NCI-H446 (cell line): ENCODE measurements at regions not wholly inside any gene's neighbourhood (a gene's known extent, or its start where the extent isn't known, plus 50 kb on each side); places are given as distances from the start of the nearest gene placed in this dataset.
A peak's percentile ranks its signal among the peaks of the same experiment; 100 is the strongest.

ENCODE experiments used
- DNase-seq, 2 experiments: peaks; one replicate each; lab custom pipeline; 2025; lab: John Stamatoyannopoulos, UW

- DNase-seq = no peak
These were observed 147.8 kb downstream of the SOX2 start for GRCh38 chr3:181859518-181859917.

DNA sequence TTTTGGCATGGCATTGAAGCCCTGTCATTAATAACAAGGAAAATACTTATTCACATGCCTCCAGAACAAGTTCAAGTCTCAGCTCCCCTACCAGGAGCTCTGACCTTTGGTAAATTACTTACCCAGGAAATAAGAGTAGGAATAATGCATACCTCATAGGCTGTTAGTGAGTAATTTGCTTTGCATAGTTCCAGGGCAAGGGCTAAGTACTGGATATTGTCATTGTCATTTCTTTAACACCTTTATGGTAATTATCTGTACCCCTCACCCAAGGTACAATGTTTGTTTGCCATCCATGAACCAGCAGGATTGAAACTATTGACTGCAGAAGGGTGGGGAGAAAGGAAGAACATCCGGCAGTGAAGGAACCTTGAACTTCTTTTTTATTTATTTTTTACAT lies 148.5 kb downstream of the SOX2 start:
- DNase-seq = no peak

- no peak for DNase-seq
These were observed 150.8 kb downstream of the SOX2 start for GRCh38 chr3:181862502-181862901.

DNA sequence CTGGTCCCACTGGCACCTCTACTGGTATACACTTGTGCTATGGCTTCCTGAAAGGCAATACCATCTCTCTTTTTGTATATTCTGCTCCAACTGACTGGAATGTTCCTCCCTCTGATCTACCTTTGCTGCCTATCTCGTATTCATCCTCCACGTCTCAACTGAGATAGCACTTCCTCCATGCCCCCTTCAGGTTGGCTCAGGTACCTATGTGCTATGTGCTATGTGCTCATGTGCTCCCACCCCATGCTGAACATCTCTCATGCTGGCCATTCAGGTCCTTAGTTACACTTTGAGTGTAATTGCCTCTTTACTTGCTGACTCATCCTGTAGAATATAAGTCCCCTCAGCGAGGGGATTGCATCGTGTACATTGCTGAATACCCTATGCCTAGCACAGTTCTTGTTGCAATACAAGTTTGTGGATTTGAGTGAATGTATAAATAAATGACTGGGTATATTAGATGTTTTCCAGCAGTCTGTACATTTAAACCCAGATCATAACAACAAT lies 156.9 kb downstream of the SOX2 start:
- no peak for DNase-seq

GRCh38 chr3:181872887-181873286 lies 161.2 kb downstream of the SOX2 start:
- DNase-seq = peak; percentile 7 to 64

DNA sequence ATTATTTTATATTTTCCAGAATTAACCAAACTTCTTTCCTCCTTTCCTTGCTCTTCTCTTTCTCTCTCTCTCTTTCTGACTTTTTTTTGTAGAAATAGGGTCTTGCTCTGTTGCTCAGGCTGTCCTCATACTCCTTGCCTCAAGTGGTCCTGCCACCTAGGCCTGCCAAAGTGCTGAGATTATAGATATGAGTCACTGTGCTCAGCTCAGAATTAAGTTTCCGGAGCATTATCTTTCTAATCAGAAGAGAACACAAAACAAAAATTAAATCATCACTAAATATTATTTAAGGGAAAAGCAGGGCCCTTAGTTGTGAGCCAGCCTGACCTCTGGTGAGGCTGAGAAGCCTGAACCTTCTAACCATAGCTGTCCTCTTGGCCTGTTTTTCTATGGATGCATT lies 168.2 kb downstream of the SOX2 start:
- DNase-seq = no peak

DNA sequence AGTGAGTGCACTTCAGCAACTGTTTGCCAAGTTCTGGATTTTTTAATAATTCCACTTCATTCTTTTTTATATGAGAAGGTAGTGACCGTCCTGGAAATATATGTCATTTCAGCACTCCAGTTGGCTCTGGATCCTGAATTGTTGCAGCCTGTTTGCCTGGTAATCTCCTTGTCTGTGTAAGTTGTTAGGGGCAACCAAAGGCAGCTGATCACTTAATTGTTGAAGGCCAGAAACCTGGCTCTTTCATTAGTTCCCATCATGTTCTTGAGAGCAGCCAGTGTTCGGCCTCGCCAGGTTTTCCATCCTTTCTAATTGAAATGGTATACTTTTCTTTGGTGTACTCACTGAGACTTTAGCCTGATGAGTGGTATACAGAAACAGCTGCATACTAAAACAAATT lies 168.6 kb downstream of the SOX2 start:
- DNase-seq = peak; percentile 33 to 55

DNA sequence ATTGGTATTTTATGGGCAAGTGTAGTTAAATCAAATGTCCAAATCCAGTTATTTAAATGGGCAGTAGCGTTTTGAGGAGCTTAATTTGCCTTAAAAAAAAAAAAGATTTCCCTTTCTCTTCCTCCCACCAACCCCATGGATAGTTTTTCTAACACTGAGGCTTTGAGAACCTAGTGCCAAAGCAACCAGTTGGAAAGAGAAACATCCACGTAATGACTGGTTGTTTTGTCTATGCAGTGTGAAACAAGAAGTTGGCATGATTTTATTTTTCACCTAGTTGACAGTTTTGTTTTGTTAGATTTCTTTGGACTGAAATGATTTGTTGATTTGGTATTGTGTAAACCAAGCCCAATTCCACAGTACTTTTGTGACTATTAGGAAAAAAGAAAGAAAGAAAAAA lies 170.0 kb downstream of the SOX2 start:
- DNase-seq = no peak

DNA sequence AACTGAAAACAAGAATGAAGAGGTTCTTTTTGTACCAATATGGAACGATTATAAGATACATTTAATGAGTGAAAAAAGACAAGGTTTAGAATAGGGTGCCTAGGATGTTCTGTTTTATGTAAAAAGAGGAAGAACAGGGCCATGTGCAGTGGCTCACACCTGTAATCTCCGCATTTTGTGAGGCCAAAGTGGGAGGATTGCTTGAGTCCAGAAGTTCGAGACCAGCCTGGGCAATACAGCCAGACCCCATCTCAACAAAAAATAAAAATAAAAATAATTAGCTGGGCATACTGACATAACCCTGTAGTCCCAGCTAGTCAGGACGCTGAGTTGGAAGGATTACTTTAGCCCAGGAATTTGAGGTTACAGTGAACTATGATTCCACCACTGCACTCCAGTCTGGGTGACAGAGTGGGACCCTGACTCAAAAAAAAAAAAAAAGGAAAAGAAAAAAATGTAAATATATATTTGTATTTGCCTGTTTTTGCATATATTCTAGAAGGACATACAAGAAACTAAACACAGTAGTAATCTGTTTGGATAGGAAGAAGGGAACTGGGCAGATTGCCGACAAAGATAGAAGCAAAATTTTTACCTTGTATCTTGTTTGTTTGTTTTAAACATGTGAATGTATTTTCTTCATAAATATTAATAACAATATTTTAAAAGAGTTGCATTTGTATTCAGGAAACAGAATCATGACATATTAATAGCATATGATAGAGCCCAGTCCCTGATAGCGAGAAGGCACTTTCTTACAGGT lies 174.3 kb downstream of the SOX2 start:
- no peak for DNase-seq

GRCh38 chr3:181886676-181887075 lies 175.0 kb downstream of the SOX2 start:
- DNase-seq = no peak

GRCh38 chr3:181887685-181888084 lies 176.0 kb downstream of the SOX2 start:
- DNase-seq = no peak

GRCh38 chr3:181888234-181888633 lies 176.5 kb downstream of the SOX2 start:
- no peak for DNase-seq

DNA sequence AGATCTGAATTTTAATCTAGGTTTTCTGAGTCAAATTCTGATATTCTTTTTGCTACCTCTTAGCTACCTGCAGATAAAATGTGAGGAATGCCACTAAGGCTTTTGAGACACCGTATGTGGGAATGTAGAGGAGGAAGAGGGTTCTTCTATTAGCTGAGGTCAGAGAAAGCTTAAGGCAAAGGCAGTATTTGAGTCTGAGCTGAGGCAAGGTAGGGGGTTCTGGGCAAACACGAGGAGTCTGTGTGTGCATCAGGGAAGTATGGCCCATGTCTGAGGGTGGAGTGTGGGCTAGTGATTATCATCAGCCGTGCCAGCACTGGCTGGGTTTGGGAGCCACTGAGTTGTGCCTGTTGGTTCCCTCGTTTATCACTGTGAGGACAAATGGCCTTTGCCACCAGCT lies 181.1 kb downstream of the SOX2 start:
- no peak for DNase-seq

DNA sequence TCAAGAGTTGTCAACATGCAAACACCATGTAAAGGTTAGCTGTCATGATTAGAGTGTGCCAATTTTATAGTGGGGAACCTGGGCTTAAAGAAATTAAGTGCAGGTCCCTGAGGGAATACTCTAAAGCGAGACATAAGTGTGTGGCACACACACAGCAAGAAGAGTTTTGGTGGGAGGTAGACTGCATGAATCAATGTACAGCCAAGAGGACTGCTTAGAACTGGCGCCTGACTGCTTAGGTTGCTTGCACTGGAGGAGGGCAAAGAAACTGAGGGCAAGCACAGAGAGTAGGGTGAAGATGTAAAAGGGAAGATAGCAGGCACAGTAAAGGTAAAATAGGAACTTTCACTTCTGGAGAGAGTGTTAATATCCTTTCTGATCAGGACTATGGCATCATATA lies 184.9 kb downstream of the SOX2 start:
- no peak for DNase-seq

GRCh38 chr3:181899702-181900101 lies 188.0 kb downstream of the SOX2 start:
- DNase-seq = no peak

DNA sequence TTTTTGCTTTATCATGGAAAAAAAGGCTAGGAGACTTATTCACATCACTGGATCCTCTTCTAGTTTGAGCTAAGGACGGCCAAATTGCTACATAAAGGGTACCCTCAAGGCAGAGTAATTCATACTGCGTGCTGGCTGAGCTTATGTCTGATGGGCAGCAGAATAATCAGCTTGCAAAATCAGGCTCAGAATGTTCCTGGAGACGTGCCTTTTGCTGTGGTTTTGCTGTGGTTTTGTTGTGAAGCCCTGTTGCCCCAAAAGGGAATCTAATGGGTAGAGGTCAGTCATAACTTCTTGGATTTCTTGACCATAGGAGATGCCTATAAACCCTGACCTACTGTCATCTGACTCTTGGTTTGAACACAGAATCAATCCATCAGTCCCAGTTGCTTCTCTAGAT lies 189.9 kb downstream of the SOX2 start:
- no peak for DNase-seq

DNA sequence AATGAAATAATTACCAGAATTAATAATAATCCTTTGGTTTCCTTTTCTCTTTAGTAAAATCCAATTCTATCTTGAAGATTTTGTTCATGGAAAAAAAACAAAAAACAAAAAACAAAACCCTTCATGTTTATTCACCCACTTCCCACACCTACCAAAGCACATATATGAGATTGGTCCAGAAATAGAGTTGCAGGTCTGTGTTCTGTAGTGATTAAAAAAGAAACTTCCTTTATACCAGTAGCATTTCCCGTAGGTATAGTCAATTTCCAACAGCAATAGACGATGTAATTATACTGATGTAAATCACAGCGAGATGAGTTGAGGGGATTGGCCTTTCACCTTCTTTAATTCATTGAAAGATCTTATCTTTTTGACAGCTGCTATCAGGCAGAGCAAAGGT lies 194.6 kb downstream of the SOX2 start:
- no peak for DNase-seq

DNA sequence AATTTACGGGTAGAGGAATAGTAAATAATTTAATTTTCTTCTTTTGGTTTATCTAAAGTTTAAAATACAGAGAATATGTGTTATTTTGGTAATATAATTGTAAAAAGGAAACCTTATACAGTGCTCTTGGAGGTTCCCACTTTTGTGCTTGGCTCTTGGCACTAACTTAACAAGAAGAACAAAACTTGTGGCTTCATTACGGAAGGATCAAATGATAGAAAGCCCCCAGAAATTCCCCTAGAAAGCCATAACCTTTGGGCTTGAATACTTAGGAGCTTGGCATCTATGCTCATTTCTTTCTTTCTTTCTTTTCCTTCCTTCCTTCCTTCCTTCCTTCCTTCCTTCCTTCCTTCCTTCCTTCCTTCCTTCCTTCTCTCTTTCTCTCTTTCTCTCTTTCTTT lies 197.5 kb downstream of the SOX2 start:
- no peak for DNase-seq

DNA sequence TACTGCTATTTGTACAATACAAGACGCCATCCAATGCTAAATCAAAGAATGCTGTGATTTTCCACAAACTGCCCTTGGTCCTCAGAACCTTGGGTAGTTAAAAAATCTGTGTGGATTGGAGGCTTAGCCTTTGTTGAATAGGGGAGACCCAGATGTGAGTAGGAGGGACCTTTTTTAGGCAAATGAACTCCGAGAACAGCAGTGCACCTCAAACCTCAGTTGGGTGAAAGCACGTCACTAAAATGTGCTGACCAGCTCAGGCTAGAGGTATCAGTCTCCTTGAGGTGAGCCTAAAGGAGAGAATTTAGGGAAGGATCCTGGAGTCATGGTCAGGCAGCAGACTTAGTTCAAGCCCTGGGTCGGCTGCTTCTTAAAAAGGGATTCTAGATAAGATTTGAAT lies 200.7 kb downstream of the SOX2 start:
- no peak for DNase-seq

GRCh38 chr3:181913254-181913653 lies 201.5 kb downstream of the SOX2 start:
- peak in 1 of 2 experiments; percentile 13 for DNase-seq

DNA sequence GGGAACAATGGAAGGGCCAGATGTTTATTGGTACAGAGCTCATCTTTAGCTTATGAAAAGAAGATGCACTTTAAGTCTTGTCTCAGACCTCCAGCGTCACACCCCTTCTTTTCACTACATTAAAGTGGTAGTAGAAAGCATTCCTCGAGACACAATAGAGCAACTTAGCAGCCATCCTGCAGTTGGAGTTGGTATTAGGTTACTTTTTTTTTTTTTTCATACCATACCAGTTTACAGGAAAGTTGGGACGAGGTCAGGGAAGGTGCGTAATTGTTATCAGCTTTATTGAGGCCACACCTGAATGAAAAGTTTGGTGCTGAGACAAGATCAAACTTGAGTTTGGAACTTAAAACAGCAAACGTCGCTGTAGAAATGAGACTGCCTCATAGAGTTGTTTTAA lies 203.8 kb downstream of the SOX2 start:
- no peak for DNase-seq

DNA sequence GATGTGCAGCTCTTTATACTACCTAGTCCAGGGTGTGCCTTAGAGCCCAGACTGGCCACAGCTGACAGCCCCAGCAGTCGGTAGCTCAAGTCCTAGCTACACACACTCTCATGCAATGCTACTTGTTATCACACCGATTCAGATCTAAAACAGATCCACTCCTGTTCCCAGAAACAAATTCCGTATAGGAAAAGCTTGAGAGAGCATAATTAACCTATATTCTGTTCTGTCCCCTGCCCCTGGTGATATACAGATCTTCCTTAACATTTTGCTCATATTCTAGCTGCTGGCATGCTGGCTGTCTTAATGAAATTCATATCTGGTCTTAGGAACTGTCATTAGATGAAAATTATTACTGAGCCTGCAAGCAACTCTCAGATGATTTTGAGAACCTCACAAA lies 204.3 kb downstream of the SOX2 start:
- DNase-seq = no peak

DNA sequence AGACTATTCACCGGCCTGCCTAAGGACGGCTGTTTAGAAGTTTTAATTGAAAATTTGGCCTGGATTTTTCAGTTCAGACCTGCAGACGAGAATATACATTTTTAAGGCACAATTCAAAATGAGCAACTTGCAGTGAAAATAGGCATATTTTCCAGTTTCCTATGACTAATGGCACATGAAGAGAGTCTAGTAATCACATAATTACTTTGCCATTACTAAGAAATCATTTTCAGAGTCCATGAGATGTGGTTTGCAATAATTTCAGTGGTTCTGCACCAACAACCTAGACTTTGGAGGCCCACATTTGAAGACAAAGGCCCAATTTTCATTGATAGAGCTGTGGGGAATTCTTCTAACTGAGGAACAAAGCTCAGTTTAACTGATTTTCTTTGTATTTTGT lies 205.3 kb downstream of the SOX2 start:
- no peak for DNase-seq

DNA sequence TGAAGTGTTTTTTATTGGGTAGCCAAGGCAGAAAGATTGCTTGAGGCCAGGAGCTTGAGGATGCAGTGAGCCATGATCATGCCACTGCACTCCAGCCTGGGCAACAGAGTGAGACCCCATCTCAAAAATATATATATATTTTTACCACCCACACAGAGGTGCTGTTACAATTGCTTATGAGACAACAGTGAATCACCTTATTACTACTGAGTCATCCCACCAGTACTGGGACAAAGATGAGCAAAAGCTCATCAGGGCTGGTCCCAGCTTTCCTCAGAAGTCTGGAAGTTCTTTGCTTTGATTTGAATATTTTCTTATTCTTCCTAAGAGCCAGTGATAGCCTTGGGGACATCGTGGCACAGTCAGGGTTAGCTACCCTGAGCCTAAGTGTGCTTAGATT lies 207.7 kb downstream of the SOX2 start:
- DNase-seq = no peak
